Kidney (tissue), 13 donors: ENCODE measurements at regions not wholly inside any gene's neighbourhood (a gene's known extent, or its start where the extent isn't known, plus 50 kb on each side); places are given as distances from the start of the nearest gene placed in this dataset.
A peak's percentile ranks its signal among the peaks of the same experiment; 100 is the strongest.

Experiments
- DNase-seq, 5 donors: peaks; one replicate each; pipeline ENCODE4 v3.0.0-alpha.2; 2013 to 2020
- FAIRE-seq: peaks from 2 replicates; lab custom pipeline; 2012; peaks lifted over from hg19 to GRCh38; lab: Jason Lieb, UNC
- H3K27ac ChIP-seq, 2 donors: one replicate each; pipeline ENCODE4 v1.7.0; 2013; ENCODE audit warnings: low read depth in 2 of 2, low read length in 2 of 2, inconsistent platforms in 1 of 2
- H3K27me3 ChIP-seq: one replicate; pipeline ENCODE4 v1.7.1; 2013; ENCODE audit warnings: low read length, inconsistent platforms; ENCODE audit not compliant: control insufficient read depth, insufficient read depth
- H3K36me3 ChIP-seq, 3 donors: one replicate each; pipeline versions ENCODE4 v1.7.0 to v1.7.1; 2013; ENCODE audit warnings: low read length in 3 of 3, control low read depth in 1 of 3, inconsistent platforms in 1 of 3; ENCODE audit not compliant: insufficient read depth in 3 of 3, control insufficient read depth in 2 of 3
- H3K4me1 ChIP-seq, 3 donors: one replicate each; pipeline versions ENCODE4 v1.7.0 to v1.7.1; 2013; ENCODE audit warnings: low read length in 3 of 3, inconsistent platforms in 1 of 3, low read depth in 1 of 3; ENCODE audit not compliant: control insufficient read depth in 2 of 3, insufficient read depth in 2 of 3
- H3K4me3 ChIP-seq, 3 donors: one replicate each; pipeline versions ENCODE4 v1.7.0 to v1.8.1; 2013; ENCODE audit warnings: low read length in 3 of 3, control low read depth in 1 of 3, inconsistent platforms in 1 of 3
- H3K9ac ChIP-seq, 3 donors: one replicate each; pipeline versions ENCODE4 v1.7.0 to v1.7.1; 2013; ENCODE audit warnings: low read length in 3 of 3, control low read depth in 1 of 3, inconsistent platforms in 1 of 3
- H3K9me3 ChIP-seq, 3 donors: one replicate each; pipeline versions ENCODE4 v1.7.0 to v1.7.1; 2013; ENCODE audit warnings: low read length in 3 of 3, control low read depth in 1 of 3, inconsistent platforms in 1 of 3; ENCODE audit not compliant: control insufficient read depth in 2 of 3, insufficient read depth in 1 of 3
- CTCF ChIP-seq: IDR thresholded peaks from 3 replicates; pipeline ENCODE4 v1.5.1; 2012; ENCODE audit warnings: mild to moderate bottlenecking, moderate library complexity, borderline replicate concordance; ENCODE audit not compliant: insufficient read depth; ENCODE audit errors: extremely low read depth
- intact Hi-C: fragments of 100-400 bp; cut with DNase I; formaldehyde crosslinking; loops from one replicate; pipeline ENCODE4 v1.11.1; 2022
- donor health status: control.
- donor health status: control.
- donor health status: control.
- donor health status: control.
- donor health status: control.
- donor health status: DM: yes; HTN: yes; CAD: no.
- donor health status: Normal renal cell carcinoma (clear cell type).

- TF ChIP-seq CTCF = no peak
- no peak overlapping the region for H3K27ac ChIP-seq
- peaks cover 0 to 4% (median 3%) of the 10 kb centered on the region in 3 donors for H3K4me1 ChIP-seq
- intact Hi-C loops = no loop called here
- FAIRE-seq = no peak
- no peaks in the 10 kb centered on the region for H3K27me3 ChIP-seq
- peak in 3 of 5 donors; percentile 45 to 65 (median 47) for DNase-seq
- no peaks in the 10 kb centered on the region for H3K36me3 ChIP-seq
- peaks cover 0 to 6% (median 0%) of the 10 kb centered on the region in 3 donors for H3K9me3 ChIP-seq
- no peak overlapping the region for H3K4me3 ChIP-seq
- no peak overlapping the region for H3K9ac ChIP-seq
Observed at GRCh38 chr5:73380041-73380440, 68.5 kb downstream of the FOXD1 start.

- no peak overlapping the region for H3K27ac ChIP-seq
- H3K9me3 ChIP-seq = peaks cover 0 to under 1% (median 0%) of the 10 kb centered on the region in 3 donors
- TF ChIP-seq CTCF = no peak
- no peaks in the 10 kb centered on the region for H3K36me3 ChIP-seq
- no peaks in the 10 kb centered on the region for H3K27me3 ChIP-seq
- H3K4me3 ChIP-seq = no peak overlapping the region
- DNase-seq (no peak), FAIRE-seq (no peak)
- peaks cover 0 to 4% (median 3%) of the 10 kb centered on the region in 3 donors for H3K4me1 ChIP-seq
- no peak overlapping the region for H3K9ac ChIP-seq
- intact Hi-C loops = no loop called here
Observed at GRCh38 chr5:73379435-73379834, 69.1 kb downstream of the FOXD1 start.

GRCh38 chr5:73378765-73379164, 69.8 kb downstream of the FOXD1 start:
- Histone ChIP-seq H3K9ac (no peak overlapping the region), H3K9me3 (no peaks in the 10 kb centered on the region), H3K4me1 (peaks cover 0 to 4% (median 3%) of the 10 kb centered on the region in 3 donors), H3K27ac (no peak overlapping the region), H3K4me3 (no peak overlapping the region), H3K36me3 (no peaks in the 10 kb centered on the region), H3K27me3 (no peaks in the 10 kb centered on the region)
- intact Hi-C loops = no loop called here
- no peak for TF ChIP-seq CTCF
- no peak for FAIRE-seq
- no peak for DNase-seq

GRCh38 chr5:73378070-73378469, 70.5 kb downstream of the FOXD1 start:
- H3K27ac ChIP-seq = no peak overlapping the region
- no peak overlapping the region for H3K4me3 ChIP-seq
- no peaks in the 10 kb centered on the region for H3K27me3 ChIP-seq
- DNase-seq (peak in 2 of 5 donors; percentile 68 to 78), FAIRE-seq (no peak)
- no peak for TF ChIP-seq CTCF
- no peak overlapping the region for H3K9ac ChIP-seq
- H3K4me1 ChIP-seq = peaks cover 0 to 4% (median 3%) of the 10 kb centered on the region in 3 donors
- intact Hi-C loops = no loop called here
- no peaks in the 10 kb centered on the region for H3K36me3 ChIP-seq
- H3K9me3 ChIP-seq = no peaks in the 10 kb centered on the region
